Stimulated activated CD8-positive, alpha-beta memory T cell treated with anti-CD3 and anti-CD28 coated beads, Interleukin-4, amount 100 ng/mL, for 48 hours (primary cell): ENCODE measurements at regions not wholly inside any gene's neighbourhood (a gene's known extent, or its start where the extent isn't known, plus 50 kb on each side); places are given as distances from the start of the nearest gene placed in this dataset.
"Not testable (repeated sequence)": the region's sequence is repeated elsewhere in the genome, so short reads cannot be mapped to it uniquely, and the experiment has no call there.

ENCODE experiments used
- DNase-seq: peaks from one replicate; pipeline ENCODE4 v3.0.0-alpha.2; 2020

- no peak for DNase-seq
Observed at GRCh38 chr1:244271691-244272308, 179.9 kb downstream of the ADSS2 start.

- DNase-seq = peak; percentile 75
Observed at GRCh38 chr1:244272471-244273261, 179.0 kb downstream of the ADSS2 start.

- no peak for DNase-seq
Observed at GRCh38 chr1:244273262-244273844, 178.4 kb downstream of the ADSS2 start.

GRCh38 chr1:244273845-244274619 is 177.7 kb downstream of the ADSS2 start:
- DNase-seq = no peak

GRCh38 chr1:244276646-244277045 is 175.1 kb downstream of the ADSS2 start:
- DNase-seq = no peak

- DNase-seq = no peak
Observed at GRCh38 chr1:244280201-244280600, 171.5 kb downstream of the ADSS2 start.

- no peak for DNase-seq
Observed at GRCh38 chr1:244280859-244281258, 170.8 kb downstream of the ADSS2 start.

- DNase-seq = no peak
Observed at GRCh38 chr1:244283772-244284171, 167.9 kb downstream of the ADSS2 start.

GRCh38 chr1:244284641-244285156 is 167.0 kb downstream of the ADSS2 start:
- no peak for DNase-seq

- no peak for DNase-seq
Observed at GRCh38 chr1:244286341-244286740, 165.4 kb downstream of the ADSS2 start.

- DNase-seq = no peak
Observed at GRCh38 chr1:244287726-244288125, 164.0 kb downstream of the ADSS2 start.

- DNase-seq = no peak
Observed at GRCh38 chr1:244288663-244289062, 163.0 kb downstream of the ADSS2 start.

- no peak for DNase-seq
Observed at GRCh38 chr1:244289991-244290785, 161.5 kb downstream of the ADSS2 start.

- DNase-seq = no peak
Observed at GRCh38 chr1:244291236-244292201, 160.2 kb downstream of the ADSS2 start.

GRCh38 chr1:244294599-244295224 is 157.0 kb downstream of the ADSS2 start:
- no peak for DNase-seq

- no peak for DNase-seq
Observed at GRCh38 chr1:244296003-244296402, 155.7 kb downstream of the ADSS2 start.

GRCh38 chr1:244296447-244296846 is 155.3 kb downstream of the ADSS2 start:
- no peak for DNase-seq

- no peak for DNase-seq
Observed at GRCh38 chr1:244297087-244297486, 154.6 kb downstream of the ADSS2 start.

GRCh38 chr1:244297616-244298015 is 154.1 kb downstream of the ADSS2 start:
- no peak for DNase-seq

- DNase-seq = not testable (repeated sequence)
Observed at GRCh38 chr1:244300029-244300375, 151.7 kb downstream of the ADSS2 start.
